ENCODE measurements at regions not wholly inside any gene's neighbourhood (a gene's known extent, or its start where the extent isn't known, plus 50 kb on each side); places are given as distances from the start of the nearest gene placed in this dataset.

- no peak for TF ChIP-seq EZH2phosphoT487 (IDR thresholded peaks at IDR 0.05; ENCODE audit: insufficient read depth, low read depth)
- no peak for TF ChIP-seq EZH2 (IDR thresholded peaks at IDR 0.05; ENCODE audit: insufficient read depth, poor library complexity, severe bottlenecking)
Measured at GRCh38 chr7:108825581-108825909, 255.9 kb downstream of the DNAJB9 start.
